ENCODE measurements at regions not wholly inside any gene's neighbourhood (a gene's known extent, or its start where the extent isn't known, plus 50 kb on each side); places are given as distances from the start of the nearest gene placed in this dataset.

- Mint-ChIP-seq H3K4me3 (ENCODE audit: low read depth) (no peak overlapping the region), H3K36me3 (ENCODE audit: insufficient read depth) (no peaks in the 10 kb centered on the region), H3K9me3 (ENCODE audit: low read depth) (no peaks in the 10 kb centered on the region), H3K27ac (no peak overlapping the region), H3K27me3 (no peaks in the 10 kb centered on the region), H3K4me1 (ENCODE audit: low read depth) (no peaks in the 10 kb centered on the region)
- TF ChIP-seq CTCF (IDR thresholded peaks at IDR 0.05; ENCODE audit: unreplicated experiment), result no peak
- DNase-seq (ENCODE audit: low spot score, unreplicated experiment), result no peak
Measured at GRCh38 chr9:20084125-20084524, 295.3 kb upstream of the SLC24A2 start.

GRCh38 chr9:20083390-20083789 lies 294.6 kb upstream of the SLC24A2 start:
- Mint-ChIP-seq H3K27ac (no peak overlapping the region), H3K36me3 (ENCODE audit: insufficient read depth) (no peaks in the 10 kb centered on the region), H3K4me1 (ENCODE audit: low read depth) (no peaks in the 10 kb centered on the region), H3K9me3 (ENCODE audit: low read depth) (no peaks in the 10 kb centered on the region), H3K4me3 (ENCODE audit: low read depth) (no peak overlapping the region), H3K27me3 (no peaks in the 10 kb centered on the region)
- no peak for TF ChIP-seq CTCF (IDR thresholded peaks at IDR 0.05; ENCODE audit: unreplicated experiment)
- DNase-seq (ENCODE audit: low spot score, unreplicated experiment), result no peak

GRCh38 chr9:20082831-20083230 lies 294.0 kb upstream of the SLC24A2 start:
- no peaks in the 10 kb centered on the region for H3K9me3 Mint-ChIP-seq (ENCODE audit: low read depth)
- no peak overlapping the region for H3K4me3 Mint-ChIP-seq (ENCODE audit: low read depth)
- no peaks in the 10 kb centered on the region for H3K27me3 Mint-ChIP-seq
- TF ChIP-seq CTCF (IDR thresholded peaks at IDR 0.05; ENCODE audit: unreplicated experiment), result no peak
- no peak overlapping the region for H3K27ac Mint-ChIP-seq
- no peak for DNase-seq (ENCODE audit: low spot score, unreplicated experiment)
- no peaks in the 10 kb centered on the region for H3K36me3 Mint-ChIP-seq (ENCODE audit: insufficient read depth)
- no peaks in the 10 kb centered on the region for H3K4me1 Mint-ChIP-seq (ENCODE audit: low read depth)

GRCh38 chr9:20082406-20082805 lies 293.6 kb upstream of the SLC24A2 start:
- no peak for TF ChIP-seq CTCF (IDR thresholded peaks at IDR 0.05; ENCODE audit: unreplicated experiment)
- Mint-ChIP-seq H3K4me3 (ENCODE audit: low read depth) (no peak overlapping the region), H3K36me3 (ENCODE audit: insufficient read depth) (no peaks in the 10 kb centered on the region), H3K27ac (no peak overlapping the region), H3K27me3 (no peaks in the 10 kb centered on the region), H3K9me3 (ENCODE audit: low read depth) (no peaks in the 10 kb centered on the region), H3K4me1 (ENCODE audit: low read depth) (no peaks in the 10 kb centered on the region)
- DNase-seq (ENCODE audit: low spot score, unreplicated experiment), result no peak

- TF ChIP-seq CTCF (IDR thresholded peaks at IDR 0.05; ENCODE audit: unreplicated experiment), result no peak
- Mint-ChIP-seq H3K27ac (no peak overlapping the region), H3K4me1 (ENCODE audit: low read depth) (no peaks in the 10 kb centered on the region), H3K4me3 (ENCODE audit: low read depth) (no peak overlapping the region), H3K27me3 (no peaks in the 10 kb centered on the region), H3K9me3 (ENCODE audit: low read depth) (no peaks in the 10 kb centered on the region), H3K36me3 (ENCODE audit: insufficient read depth) (no peaks in the 10 kb centered on the region)
- DNase-seq (ENCODE audit: low spot score, unreplicated experiment), result no peak
Measured at GRCh38 chr9:20078246-20078645, 289.4 kb upstream of the SLC24A2 start.
